ENCODE measurements at regions not wholly inside any gene's neighbourhood (a gene's known extent, or its start where the extent isn't known, plus 50 kb on each side); places are given as distances from the start of the nearest gene placed in this dataset.

DNA sequence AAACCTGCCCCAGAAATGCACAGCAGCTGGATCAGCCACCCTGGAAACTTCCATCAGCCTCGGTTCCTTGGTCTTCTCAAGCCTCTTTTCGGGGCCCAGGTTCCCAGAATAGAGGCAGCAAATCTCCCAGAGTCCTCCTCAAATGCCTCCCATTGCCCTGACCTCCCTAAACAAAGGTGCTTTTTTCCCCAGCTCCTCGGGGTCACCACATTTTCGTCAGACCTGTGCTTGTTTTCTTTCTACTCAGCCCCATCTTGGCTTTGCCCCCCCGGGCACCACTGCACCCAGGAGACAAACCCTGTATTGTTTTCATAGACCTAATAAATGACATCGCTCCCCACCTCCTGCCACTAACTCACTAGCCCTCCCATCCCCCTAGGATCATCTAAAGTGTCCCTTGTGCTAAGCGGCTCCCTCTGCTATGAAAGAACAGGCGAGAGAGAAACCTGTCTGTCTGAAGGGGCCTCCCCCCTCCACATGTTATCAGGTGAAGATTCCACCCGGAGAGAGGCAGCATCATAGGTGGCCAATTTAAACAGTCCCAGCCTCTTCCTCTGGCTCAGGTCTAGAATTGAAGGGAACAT lies 451.1 kb downstream of the SOX9 start:
- TF ChIP-seq, protein P1, sequence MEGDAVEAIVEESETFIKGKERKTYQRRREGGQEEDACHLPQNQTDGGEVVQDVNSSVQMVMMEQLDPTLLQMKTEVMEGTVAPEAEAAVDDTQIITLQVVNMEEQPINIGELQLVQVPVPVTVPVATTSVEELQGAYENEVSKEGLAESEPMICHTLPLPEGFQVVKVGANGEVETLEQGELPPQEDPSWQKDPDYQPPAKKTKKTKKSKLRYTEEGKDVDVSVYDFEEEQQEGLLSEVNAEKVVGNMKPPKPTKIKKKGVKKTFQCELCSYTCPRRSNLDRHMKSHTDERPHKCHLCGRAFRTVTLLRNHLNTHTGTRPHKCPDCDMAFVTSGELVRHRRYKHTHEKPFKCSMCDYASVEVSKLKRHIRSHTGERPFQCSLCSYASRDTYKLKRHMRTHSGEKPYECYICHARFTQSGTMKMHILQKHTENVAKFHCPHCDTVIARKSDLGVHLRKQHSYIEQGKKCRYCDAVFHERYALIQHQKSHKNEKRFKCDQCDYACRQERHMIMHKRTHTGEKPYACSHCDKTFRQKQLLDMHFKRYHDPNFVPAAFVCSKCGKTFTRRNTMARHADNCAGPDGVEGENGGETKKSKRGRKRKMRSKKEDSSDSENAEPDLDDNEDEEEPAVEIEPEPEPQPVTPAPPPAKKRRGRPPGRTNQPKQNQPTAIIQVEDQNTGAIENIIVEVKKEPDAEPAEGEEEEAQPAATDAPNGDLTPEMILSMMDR (IDR thresholded peaks at IDR 0.05), result no peak
- TF ChIP-seq POLR2A (IDR thresholded peaks at IDR 0.05), result no peak
